BLaER1 treated with 17β-estradiol and CSF1 and Interleukin-3, amounts not matched to agents 10 nM and 100 nM (cell line): ENCODE measurements at regions not wholly inside any gene's neighbourhood (a gene's known extent, or its start where the extent isn't known, plus 50 kb on each side); places are given as distances from the start of the nearest gene placed in this dataset.

Experiments used
- H3K27ac ChIP-seq, 11 experiments: shearing (Covaris generic); formaldehyde crosslinking; 2 replicates each; pipeline ENCODE4 v1.8.1; 2022
- H3K27me3 ChIP-seq, 11 experiments: shearing (Covaris generic); formaldehyde crosslinking; 2 replicates each; pipeline ENCODE4 v1.8.1; 2022
- H3K36me3 ChIP-seq, 11 experiments: shearing (Covaris generic); formaldehyde crosslinking; 2 replicates each; pipeline ENCODE4 v1.8.1; 2022
- H3K4me1 ChIP-seq, 10 experiments: shearing (Covaris generic); formaldehyde crosslinking; 2 replicates each; pipeline ENCODE4 v1.8.1; 2022
- H3K4me2 ChIP-seq, 11 experiments: shearing (Covaris generic); formaldehyde crosslinking; 2 replicates each; pipeline ENCODE4 v1.8.1; 2022
- H3K4me3 ChIP-seq, 10 experiments: shearing (Covaris generic); formaldehyde crosslinking; 2 replicates each; pipeline ENCODE4 v1.8.1; 2022
- H3K9ac ChIP-seq, 11 experiments: shearing (Covaris generic); formaldehyde crosslinking; 2 replicates each; pipeline ENCODE4 v1.8.1; 2022
- H3K9me3 ChIP-seq, 11 experiments: shearing (Covaris generic); formaldehyde crosslinking; replicated peaks in 1 of 11; 2 replicates each; pipeline ENCODE4 v1.8.1; 2022
- H4K20me1 ChIP-seq, 11 experiments: shearing (Covaris generic); formaldehyde crosslinking; 2 replicates each; pipeline ENCODE4 v1.8.1; 2022
- Cebpa-rat ChIP-seq, 11 experiments: shearing (Covaris generic); IDR thresholded peaks; 2 replicates each; pipeline ENCODE4 v1.8.1; 2022

DNA sequence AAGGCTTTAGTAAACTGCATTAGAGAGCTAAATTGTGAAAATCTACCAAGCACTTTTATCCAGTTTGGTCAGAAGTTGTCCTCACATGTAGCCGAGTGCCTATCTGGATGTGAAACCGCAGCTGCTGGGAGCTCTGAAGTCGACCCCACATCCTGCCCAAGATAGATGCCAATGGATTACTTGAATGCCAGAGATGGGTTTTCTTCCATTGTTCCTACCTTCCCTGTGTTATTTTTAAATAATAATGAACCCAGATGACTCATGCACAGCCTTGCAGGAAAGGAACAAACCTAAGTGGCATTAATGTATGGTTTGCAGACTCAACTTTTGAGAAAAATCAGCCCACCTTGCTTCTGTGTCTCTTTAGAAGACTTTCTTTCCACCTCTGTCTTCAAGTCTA, 408.5 kb downstream of the FBXO15 start:
- no peaks in the 10 kb centered on the region for H3K9me3 ChIP-seq
- no peak overlapping the region for H3K4me3 ChIP-seq
- no peak overlapping the region for H3K27ac ChIP-seq
- no peak for TF ChIP-seq Cebpa-rat (IDR thresholded peaks at IDR 0.05)
- H4K20me1 ChIP-seq: no peaks in the 10 kb centered on the region
- H3K4me2 ChIP-seq: no peak overlapping the region
- H3K27me3 ChIP-seq: no peaks in the 10 kb centered on the region
- peaks cover 0 to 12% (median 6%) of the 10 kb centered on the region in 10 experiments; a peak in 8 of 20 replicates for H3K4me1 ChIP-seq
- H3K9ac ChIP-seq: no peak overlapping the region
- no peaks in the 10 kb centered on the region for H3K36me3 ChIP-seq

DNA sequence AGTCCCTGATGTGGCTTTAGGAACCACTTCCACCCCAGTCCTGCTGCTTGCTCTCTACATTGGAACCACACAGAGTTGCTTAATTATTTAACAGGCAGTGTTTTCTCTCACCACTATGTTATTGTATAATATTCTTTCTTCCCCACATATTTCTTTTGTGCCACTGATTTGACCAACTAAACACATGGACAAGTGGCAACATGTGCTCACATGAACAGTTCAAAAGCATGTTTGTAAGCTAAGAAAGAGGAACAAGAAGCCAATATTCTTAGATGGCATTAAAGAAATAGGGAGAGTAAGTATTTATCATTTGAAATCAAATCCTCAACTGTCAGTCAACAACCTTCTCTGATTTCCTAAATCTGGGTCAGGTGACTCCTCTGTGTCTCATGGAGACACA, 409.6 kb downstream of the FBXO15 start:
- Histone ChIP-seq H3K4me1 (peaks cover 0 to 7% (median 5%) of the 10 kb centered on the region in 10 experiments; a peak in 8 of 20 replicates), H3K27ac (no peak overlapping the region), H3K27me3 (no peaks in the 10 kb centered on the region), H3K36me3 (no peaks in the 10 kb centered on the region), H3K9me3 (no peaks in the 10 kb centered on the region), H3K9ac (no peak overlapping the region), H3K4me2 (no peak overlapping the region), H4K20me1 (no peaks in the 10 kb centered on the region), H3K4me3 (no peak overlapping the region)
- TF ChIP-seq Cebpa-rat (IDR thresholded peaks at IDR 0.05): no peak

DNA sequence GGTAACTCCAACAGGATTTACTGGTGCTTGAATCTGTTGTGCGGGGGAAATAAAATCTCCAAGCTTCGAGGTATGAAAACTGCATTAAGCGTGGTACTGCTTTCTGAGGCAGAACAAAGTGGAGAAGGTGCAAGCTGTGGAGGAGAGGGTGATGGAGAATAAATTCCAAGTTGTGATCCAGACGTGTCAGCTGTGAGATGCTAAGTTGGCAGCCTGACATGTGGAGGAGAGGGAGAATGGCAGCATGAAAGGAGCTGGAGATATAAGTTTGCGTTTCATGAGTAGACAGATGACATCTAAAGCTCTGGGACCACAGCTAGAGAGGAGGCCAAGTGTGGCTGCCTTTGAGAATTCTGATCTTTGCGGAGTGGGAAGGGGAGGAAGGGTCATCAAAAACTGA, 411.8 kb downstream of the FBXO15 start:
- no peaks in the 10 kb centered on the region for H3K27me3 ChIP-seq
- no peak overlapping the region for H3K27ac ChIP-seq

DNA sequence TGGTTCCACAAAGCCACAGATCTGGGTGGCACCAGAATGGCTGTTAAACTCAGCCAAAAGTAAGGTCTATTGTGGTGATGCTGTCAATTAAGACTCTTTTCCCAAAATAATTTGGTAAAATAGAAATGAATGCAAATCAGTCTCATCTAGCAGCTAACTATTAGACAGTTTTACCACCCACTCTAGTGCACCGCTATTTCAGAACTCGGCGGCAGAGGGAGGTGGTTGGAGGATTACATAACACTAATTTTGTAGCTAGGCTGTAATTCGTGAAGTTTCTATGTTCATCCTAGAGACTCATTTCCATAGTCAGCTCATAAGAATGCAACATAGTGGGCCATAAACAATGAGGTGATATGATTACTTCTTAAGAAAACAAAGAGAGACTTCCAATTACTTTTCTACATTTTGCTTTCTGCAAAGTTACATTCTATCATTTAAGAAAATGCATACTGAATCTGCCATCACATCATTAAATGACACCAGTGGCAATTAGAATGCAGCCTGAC, 413.8 kb downstream of the FBXO15 start:
- Histone ChIP-seq H3K36me3 (no peaks in the 10 kb centered on the region), H3K9me3 (peaks cover 0 to 16% (median 11%) of the 10 kb centered on the region in 11 experiments; a peak in 12 of 22 replicates), H3K4me3 (no peak overlapping the region), H3K27ac (no peak overlapping the region), H3K4me1 (no peaks in the 10 kb centered on the region), H3K27me3 (no peaks in the 10 kb centered on the region), H3K4me2 (no peak overlapping the region), H4K20me1 (no peaks in the 10 kb centered on the region), H3K9ac (no peak overlapping the region)
- no peak for TF ChIP-seq Cebpa-rat (IDR thresholded peaks at IDR 0.05)

More for the DNA sequence above, 411.8 kb downstream of the FBXO15 start:
- H3K4me2 ChIP-seq: no peak overlapping the region
- H4K20me1 ChIP-seq: no peaks in the 10 kb centered on the region
- H3K36me3 ChIP-seq: no peaks in the 10 kb centered on the region
- no peak overlapping the region for H3K4me3 ChIP-seq
- no peak overlapping the region for H3K9ac ChIP-seq
- peaks cover 0 to 5% (median 2%) of the 10 kb centered on the region in 11 experiments; a peak in 5 of 22 replicates for H3K9me3 ChIP-seq
- H3K4me1 ChIP-seq: no peaks in the 10 kb centered on the region
- TF ChIP-seq Cebpa-rat (IDR thresholded peaks at IDR 0.05): no peak

DNA sequence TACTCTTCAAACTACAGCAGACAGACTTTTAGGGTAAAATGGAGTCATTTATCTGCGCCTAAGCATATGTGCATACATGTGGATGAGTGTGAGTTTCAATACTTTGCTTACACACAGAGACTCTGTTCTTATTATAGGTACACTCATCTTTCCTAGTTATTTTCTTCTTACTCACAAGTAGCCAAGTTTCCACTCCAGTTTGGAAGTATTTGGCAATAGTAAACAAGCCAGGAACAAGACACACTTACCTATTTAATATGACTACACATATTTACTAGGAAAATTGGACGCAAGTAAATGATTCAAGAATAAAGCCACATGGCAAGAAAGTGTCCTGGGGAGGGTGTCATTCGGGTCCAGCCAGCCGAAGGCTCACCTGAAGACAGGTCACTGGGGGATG, 414.3 kb downstream of the FBXO15 start:
- no peaks in the 10 kb centered on the region for H3K4me1 ChIP-seq
- no peaks in the 10 kb centered on the region for H3K36me3 ChIP-seq
- H3K9ac ChIP-seq: no peak overlapping the region
- TF ChIP-seq Cebpa-rat (IDR thresholded peaks at IDR 0.05): no peak
- no peaks in the 10 kb centered on the region for H4K20me1 ChIP-seq
- H3K27ac ChIP-seq: no peak overlapping the region
- H3K4me2 ChIP-seq: no peak overlapping the region
- H3K4me3 ChIP-seq: no peak overlapping the region
- no peaks in the 10 kb centered on the region for H3K27me3 ChIP-seq
- H3K9me3 ChIP-seq: peaks cover 0 to 16% (median 11%) of the 10 kb centered on the region in 11 experiments; a peak in 12 of 22 replicates

DNA sequence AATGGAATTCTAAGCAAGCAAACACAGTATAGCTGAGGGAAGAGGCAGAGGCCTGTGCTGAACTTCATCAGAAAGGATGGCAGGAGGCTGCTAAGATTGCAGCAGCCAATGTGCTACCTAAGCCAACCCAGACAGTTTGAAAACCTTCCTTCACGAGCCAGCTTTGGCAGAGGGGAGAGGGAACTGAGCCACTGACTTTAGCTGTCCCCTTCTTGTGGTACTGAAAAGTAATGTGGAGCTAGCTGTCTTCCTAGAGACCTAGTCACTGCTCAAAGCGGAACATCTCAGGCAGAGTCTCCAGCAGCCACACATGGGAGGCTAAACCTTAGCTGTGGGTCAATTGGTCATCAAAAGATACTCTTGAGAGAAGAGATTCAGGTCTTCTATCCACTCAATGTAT, 419.0 kb downstream of the FBXO15 start:
- H3K4me2 ChIP-seq: no peak overlapping the region
- no peaks in the 10 kb centered on the region for H3K27me3 ChIP-seq
- no peaks in the 10 kb centered on the region for H3K36me3 ChIP-seq
- no peaks in the 10 kb centered on the region for H4K20me1 ChIP-seq
- TF ChIP-seq Cebpa-rat (IDR thresholded peaks at IDR 0.05): no peak
- H3K9ac ChIP-seq: no peak overlapping the region
- H3K4me1 ChIP-seq: no peaks in the 10 kb centered on the region
- peaks cover 0 to 16% (median 11%) of the 10 kb centered on the region in 11 experiments; a peak in 12 of 22 replicates for H3K9me3 ChIP-seq
- no peak overlapping the region for H3K27ac ChIP-seq
- H3K4me3 ChIP-seq: no peak overlapping the region

DNA sequence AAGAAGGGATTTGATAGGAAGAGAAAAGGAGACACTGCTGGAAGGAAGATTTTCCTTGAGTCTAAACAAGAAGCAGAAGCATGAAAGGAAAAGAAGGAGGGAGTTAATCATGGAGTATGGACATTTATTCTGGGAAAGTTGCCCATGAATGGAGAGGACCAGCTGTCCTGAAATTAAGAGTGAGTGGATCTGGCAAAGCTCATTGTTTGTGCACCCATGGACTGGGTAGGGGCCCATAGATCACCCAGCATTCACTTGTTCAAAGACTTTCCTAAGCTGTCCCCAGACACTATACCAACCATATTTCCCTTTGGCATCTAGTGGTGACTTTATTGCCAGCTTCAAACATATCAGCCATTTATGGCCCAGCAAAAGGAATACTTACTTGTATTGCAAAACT, 422.7 kb downstream of the FBXO15 start:
- Histone ChIP-seq H3K9ac (no peak overlapping the region), H3K9me3 (peaks cover 0 to 11% (median 1%) of the 10 kb centered on the region in 11 experiments; a peak in 11 of 22 replicates), H3K4me3 (no peak overlapping the region), H3K4me1 (no peaks in the 10 kb centered on the region; a peak in 1 of 20 replicates), H3K27ac (no peak overlapping the region), H3K36me3 (no peaks in the 10 kb centered on the region), H3K4me2 (no peak overlapping the region), H4K20me1 (no peaks in the 10 kb centered on the region), H3K27me3 (no peaks in the 10 kb centered on the region)
- TF ChIP-seq Cebpa-rat (IDR thresholded peaks at IDR 0.05): no peak

DNA sequence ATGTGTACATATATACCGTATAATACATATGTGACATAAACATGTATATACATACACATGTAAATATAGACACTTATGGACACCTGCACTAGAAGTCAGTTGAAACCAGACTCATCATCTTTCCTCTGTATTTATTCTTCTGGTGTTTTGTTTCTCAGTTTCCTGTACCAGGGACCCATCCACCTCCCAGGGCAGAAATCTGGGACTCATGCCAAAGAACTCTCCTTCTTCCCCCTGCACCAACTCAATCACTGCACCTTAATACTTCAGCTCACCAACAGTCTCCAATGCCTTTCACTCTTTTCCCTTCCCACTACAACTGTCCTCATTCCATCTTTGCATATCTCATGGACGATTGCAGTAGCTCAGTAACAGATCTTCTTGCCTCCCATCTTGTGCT, 428.0 kb downstream of the FBXO15 start:
- Histone ChIP-seq H3K27ac (no peak overlapping the region), H3K4me3 (no peak overlapping the region), H4K20me1 (no peaks in the 10 kb centered on the region), H3K9ac (no peak overlapping the region), H3K27me3 (no peaks in the 10 kb centered on the region), H3K9me3 (peaks cover 0 to 9% (median 0%) of the 10 kb centered on the region in 11 experiments; a peak in 5 of 22 replicates), H3K36me3 (no peaks in the 10 kb centered on the region), H3K4me1 (peaks cover 0 to 13% (median 6%) of the 10 kb centered on the region in 10 experiments; a peak in 13 of 20 replicates), H3K4me2 (no peak overlapping the region)
- TF ChIP-seq Cebpa-rat (IDR thresholded peaks at IDR 0.05): no peak

DNA sequence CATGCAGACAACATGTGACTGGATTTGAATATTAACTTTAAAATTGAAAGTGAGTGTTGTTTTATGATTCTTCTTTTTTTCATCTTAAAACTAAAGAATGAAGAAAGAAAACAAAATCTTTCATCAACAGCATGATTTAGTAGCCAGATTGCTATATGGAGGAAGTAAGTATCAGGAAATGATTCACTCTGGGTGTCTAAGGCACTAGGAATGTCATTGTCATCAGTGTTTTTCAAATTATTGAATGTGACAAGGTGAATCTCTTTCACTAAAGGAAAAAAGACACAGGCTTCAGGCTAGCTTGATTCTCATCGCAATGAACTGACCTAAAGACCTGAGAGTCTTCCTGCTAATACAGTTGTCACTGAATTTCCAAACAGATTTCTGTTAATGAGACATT, 430.1 kb downstream of the FBXO15 start:
- Histone ChIP-seq H3K4me1 (peaks cover 0 to 13% (median 6%) of the 10 kb centered on the region in 10 experiments; a peak in 13 of 20 replicates), H3K4me2 (peak overlapping the region in 6 of 11 experiments; percentile 10 to 62 (median 46); a peak in 11 of 22 replicates), H3K27ac (peak overlapping the region in 4 of 11 experiments; percentile 15 to 44 (median 34); a peak in 4 of 22 replicates), H4K20me1 (no peaks in the 10 kb centered on the region), H3K9ac (0 out of 22 replicates have a peak overlapping the region, but pooled peaks of 1 of the 11 experiments have one; percentile 3), H3K27me3 (no peaks in the 10 kb centered on the region), H3K9me3 (peaks cover 0 to 9% (median 4%) of the 10 kb centered on the region in 11 experiments; a peak in 6 of 22 replicates), H3K4me3 (no peak overlapping the region), H3K36me3 (no peaks in the 10 kb centered on the region)
- TF ChIP-seq Cebpa-rat (IDR thresholded peaks at IDR 0.05): no peak

DNA sequence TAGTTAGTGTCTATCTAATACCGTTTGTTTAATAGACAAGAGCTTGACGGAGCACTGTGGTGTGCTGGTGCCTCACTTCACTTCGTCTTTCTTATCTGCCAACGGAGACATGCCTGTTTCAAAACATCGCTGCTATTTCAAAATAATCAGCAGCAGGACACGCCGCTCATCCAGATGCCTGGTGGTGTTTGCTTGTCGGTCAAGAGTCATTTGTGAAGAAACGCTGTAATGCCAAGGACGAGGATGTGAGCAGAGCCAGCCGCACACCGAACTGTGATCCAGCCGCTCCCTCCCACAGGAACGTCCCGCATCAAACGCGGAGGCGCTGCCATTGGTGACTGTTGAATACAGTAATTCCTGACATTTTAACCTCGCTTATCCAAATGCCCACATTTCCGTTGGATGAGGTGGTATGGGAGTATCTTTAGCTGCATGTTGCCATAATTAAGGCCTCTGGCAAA, 432.4 kb downstream of the FBXO15 start:
- H3K36me3 ChIP-seq: no peaks in the 10 kb centered on the region
- H3K27me3 ChIP-seq: no peaks in the 10 kb centered on the region
- no peak overlapping the region for H3K4me3 ChIP-seq
- no peak overlapping the region for H3K27ac ChIP-seq
- TF ChIP-seq Cebpa-rat (IDR thresholded peaks at IDR 0.05): no peak
- no peak overlapping the region for H3K9ac ChIP-seq
- H3K4me2 ChIP-seq: no peak overlapping the region
- H4K20me1 ChIP-seq: no peaks in the 10 kb centered on the region
- H3K4me1 ChIP-seq: peaks cover 0 to 13% (median 6%) of the 10 kb centered on the region in 10 experiments; a peak in 13 of 20 replicates
- peaks cover 0 to 7% (median 4%) of the 10 kb centered on the region in 11 experiments; a peak in 4 of 22 replicates for H3K9me3 ChIP-seq
